SK-N-SH (cell line): ENCODE measurements at regions not wholly inside any gene's neighbourhood (a gene's known extent, or its start where the extent isn't known, plus 50 kb on each side); places are given as distances from the start of the nearest gene placed in this dataset.

Source experiments
- CTCF ChIA-PET: fragments of 300-600, 350-600 bp; formaldehyde crosslinking; extraction: SDS; loops from one replicate; lab custom pipeline; 2021; lab: Yijun Ruan, JAX
- POLR2A ChIA-PET: fragments of 350-600 bp; sonication (Branson Sonifier 250); formaldehyde crosslinking; extraction: SDS; loops from one replicate; lab custom pipeline; 2020; ENCODE audit warnings: antibody characterized with exemption, inconsistent platforms; lab: Yijun Ruan, JAX
- DNase-seq: peaks from one replicate; pipeline ENCODE4 v3.0.0; 2012
- H2AFZ ChIP-seq: fragments of 200-600 bp; sonication (generic); 2 replicates; pipeline ENCODE4 v1.8.1; 2016; ENCODE audit warnings: antibody characterized with exemption, mild to moderate bottlenecking, low read depth
- H3F3A ChIP-seq: fragments of 200-600 bp; sonication (generic); replicated peaks from 2 replicates; pipeline ENCODE3; 2016; ENCODE audit warnings: antibody characterized with exemption, mild to moderate bottlenecking; ENCODE audit not compliant: insufficient read depth
- H3K27ac ChIP-seq, 2 experiments: fragments of 200-500 bp in 1 of 2; fragments of 200-600 bp in 1 of 2; sonication (Bioruptor generic) in 1 of 2; sonication (generic), shearing (Covaris generic) in 1 of 2; 2 replicates each; pipeline versions ENCODE4 v1.5.1 to v1.6.1; 2014 to 2016; ENCODE audit warnings: low read depth in 2 of 2, inconsistent platforms in 1 of 2, low read length in 1 of 2, mild to moderate bottlenecking in 1 of 2, mixed read lengths in 1 of 2
- H3K27me3 ChIP-seq: fragments of 200-600 bp; sonication (generic), shearing (Covaris generic); 2 replicates; pipeline ENCODE4 v1.6.1; 2016; ENCODE audit warnings: mixed run types; ENCODE audit not compliant: insufficient read depth
- H3K36me3 ChIP-seq, 2 experiments: fragments of 200-500 bp in 1 of 2; fragments of 200-600 bp in 1 of 2; sonication (Bioruptor generic) in 1 of 2; sonication (generic) in 1 of 2; replicated peaks in 1 of 2; 2 replicates each; pipeline versions ENCODE3 to v1.5.1; 2014 to 2016; ENCODE audit warnings: low read length in 1 of 2, mild to moderate bottlenecking in 1 of 2; ENCODE audit not compliant: insufficient read depth in 2 of 2, control insufficient read depth in 1 of 2
- H3K4me1 ChIP-seq, 2 experiments: fragments of 200-500 bp in 1 of 2; fragments of 200-600 bp in 1 of 2; sonication (Bioruptor generic) in 1 of 2; sonication (generic), shearing (Covaris generic) in 1 of 2; 2 replicates each; pipeline versions ENCODE4 v1.5.1 to v1.6.1; 2014 to 2016; ENCODE audit warnings: low read depth in 1 of 2, low read length in 1 of 2, mixed run types in 1 of 2; ENCODE audit not compliant: insufficient read depth in 2 of 2, control insufficient read depth in 1 of 2
- H3K4me2 ChIP-seq: fragments of 200-600 bp; sonication (generic), shearing (Covaris generic); 2 replicates; pipeline ENCODE4 v1.6.1; 2017; ENCODE audit warnings: mixed run types
- H3K4me3 ChIP-seq, 2 experiments: fragments of 200-500 bp in 1 of 2; fragments of 200-600 bp in 1 of 2; sonication (Bioruptor generic) in 1 of 2; sonication (generic), shearing (Covaris generic) in 1 of 2; 2 replicates each; pipeline versions ENCODE4 v1.5.1 to v1.8.1; 2014 to 2016; ENCODE audit warnings: low read depth in 2 of 2, inconsistent platforms in 1 of 2, low read length in 1 of 2, mild to moderate bottlenecking in 1 of 2, mixed read lengths in 1 of 2, moderate library complexity in 1 of 2
- H3K79me2 ChIP-seq: fragments of 200-600 bp; sonication (generic); 2 replicates; pipeline ENCODE4 v1.8.1; 2017; ENCODE audit warnings: mild to moderate bottlenecking; ENCODE audit not compliant: insufficient read depth
- H3K9ac ChIP-seq: fragments of 200-600 bp; sonication (generic); 2 replicates; pipeline ENCODE4 v1.6.1; 2017; ENCODE audit warnings: mixed run types
- H3K9me2 ChIP-seq: fragments of 200-600 bp; sonication (generic); 2 replicates; pipeline ENCODE4 v1.6.1; 2017; ENCODE audit warnings: mixed run types
- H3K9me3 ChIP-seq: fragments of 200-600 bp; sonication (generic); 2 replicates; pipeline ENCODE4 v1.6.1; 2017; ENCODE audit warnings: mixed run types, mild to moderate bottlenecking, moderate library complexity
- H4K20me1 ChIP-seq: fragments of 200-600 bp; sonication (generic); 2 replicates; pipeline ENCODE4 v1.6.1; 2017; ENCODE audit warnings: mild to moderate bottlenecking, mixed run types; ENCODE audit not compliant: insufficient read depth
- CHD2 ChIP-seq: fragments of 150-350 bp; IDR thresholded peaks from 2 replicates; pipeline ENCODE4 v1.6.1; 2018; ENCODE audit warnings: low read length; ENCODE audit not compliant: partially characterized antibody
- CTCF ChIP-seq: fragments of 200-600 bp; sonication (generic); IDR thresholded peaks from 2 replicates; pipeline ENCODE4 v1.6.1; 2017; ENCODE audit warnings: antibody characterized with exemption, mild to moderate bottlenecking, moderate library complexity
- FOSL2 ChIP-seq: IDR thresholded peaks from 2 replicates; pipeline ENCODE4 v1.4.0; 2012; ENCODE audit warnings: low read depth, mild to moderate bottlenecking, moderate library complexity, borderline replicate concordance
- FOXJ3 ChIP-seq: sonication (generic); formaldehyde crosslinking; IDR thresholded peaks from 2 replicates; pipeline ENCODE4 v1.5.1; 2020; ENCODE audit warnings: mild to moderate bottlenecking, missing genetic modification reagents
- FOXM1 ChIP-seq: IDR thresholded peaks from 2 replicates; pipeline ENCODE4 v1.4.0; 2012; ENCODE audit warnings: low read depth, mild to moderate bottlenecking
- GATA2 ChIP-seq: sonication (generic); formaldehyde crosslinking; IDR thresholded peaks from 2 replicates; pipeline ENCODE4 v1.5.0; 2020; ENCODE audit warnings: mild to moderate bottlenecking, missing genetic modification reagents
- IRF3 ChIP-seq: fragments of 150-350 bp; IDR thresholded peaks from 2 replicates; pipeline ENCODE4 v1.6.1; 2016; ENCODE audit warnings: mild to moderate bottlenecking, low read depth, low read length
- JUND ChIP-seq: IDR thresholded peaks from 2 replicates; pipeline ENCODE4 v1.4.0; 2012
- MEF2A ChIP-seq: IDR thresholded peaks from 2 replicates; pipeline ENCODE4 v1.4.0; 2012; ENCODE audit warnings: low read depth, borderline replicate concordance
- MXI1 ChIP-seq: IDR thresholded peaks from 2 replicates; pipeline ENCODE4 v1.6.1; 2012; ENCODE audit warnings: mild to moderate bottlenecking, low read depth, low read length, improper control_type of control experiment
- NFIC ChIP-seq: IDR thresholded peaks from 2 replicates; pipeline ENCODE4 v1.4.0; 2012; ENCODE audit warnings: borderline replicate concordance
- NRF1 ChIP-seq: IDR thresholded peaks from 2 replicates; pipeline ENCODE4 v1.6.1; 2012; ENCODE audit warnings: low read depth, mild to moderate bottlenecking, low read length
- PBX3 ChIP-seq: IDR thresholded peaks from 2 replicates; pipeline ENCODE4; 2012
- POLR2AphosphoS5 ChIP-seq: IDR thresholded peaks from 2 replicates; pipeline ENCODE4 v1.6.1; 2012; ENCODE audit warnings: low read depth, low read length
- RFX5 ChIP-seq: IDR thresholded peaks from 2 replicates; pipeline ENCODE4 v1.6.1; 2012; ENCODE audit warnings: mild to moderate bottlenecking, improper control_type of control experiment, low read length
- RXRA ChIP-seq: IDR thresholded peaks from 2 replicates; pipeline ENCODE4 v1.4.0; 2012; ENCODE audit warnings: low read depth, mild to moderate bottlenecking, borderline replicate concordance
- SMC3 ChIP-seq: IDR thresholded peaks from 2 replicates; pipeline ENCODE4 v1.6.1; 2012; ENCODE audit warnings: low read depth, low read length, improper control_type of control experiment
- TAF1 ChIP-seq: IDR thresholded peaks from 2 replicates; pipeline ENCODE4 v1.6.1; 2012; ENCODE audit warnings: low read depth, mild to moderate bottlenecking, low read length, moderate library complexity, borderline replicate concordance
- TCF12 ChIP-seq: IDR thresholded peaks from 2 replicates; pipeline ENCODE4 v1.4.0; 2012
- TEAD4 ChIP-seq: IDR thresholded peaks from 2 replicates; pipeline ENCODE4 v1.4.0; 2012; ENCODE audit warnings: mild to moderate bottlenecking, borderline replicate concordance; ENCODE audit not compliant: insufficient read depth
- WGBS: methylation state at CpG from one replicate; pipeline ENCODE4 v1.1.6; 2017; ENCODE audit warnings: low lambda C conversion rate; 5-methylcytosine and 5-hydroxymethylcytosine counted together

GRCh38 chr2:143953451-143954030 lies 566.4 kb downstream of the ZEB2 start:
- H3K4me2 ChIP-seq = 0 out of 2 replicates have a peak overlapping the region, but pooled peaks have one; percentile 5
- 91% methylated on average over 2 of the region's 2 CpGs for WGBS

More at GRCh38 chr2:143953451-143954030, 566.4 kb downstream of the ZEB2 start:
- Histone ChIP-seq H3K79me2 (no peaks in the 10 kb centered on the region), H3K27ac (peak overlapping the region in 1 of 2 experiments; percentile 64; a peak in 2 of 4 replicates), H3K9me2 (no peaks in the 10 kb centered on the region), H3K27me3 (no peaks in the 10 kb centered on the region), H3K36me3 (no peaks in the 10 kb centered on the region), H2AFZ (no peak overlapping the region), H3K4me3 (no peak overlapping the region), H3K9me3 (no peaks in the 10 kb centered on the region), H3K9ac (no peak overlapping the region), H3F3A (peaks cover 11% of the 10 kb centered on the region), H4K20me1 (no peaks in the 10 kb centered on the region), H3K4me1 (peaks cover 11 to 50% of the 10 kb centered on the region in 2 experiments)
- ChIA-PET POLR2A (no interaction called here), CTCF (interaction anchor here (1.1 to 1.5 kb wide), 3 partner anchors 12 to 125 kb away, joined by 3 to 4 read pairs (median 3); no protein-coding TSS in a partner anchor)
- DNase-seq = no peak
- TF ChIP-seq TAF1 = no peak
- TF ChIP-seq NFIC = no peak
- TF ChIP-seq MEF2A = no peak
- no peak for TF ChIP-seq IRF3
- TF ChIP-seq MXI1 = no peak
- TF ChIP-seq CHD2 = no peak
- TF ChIP-seq SMC3 = no peak
- no peak for TF ChIP-seq FOXJ3 (CRISPR knock-in tag)
- TF ChIP-seq RXRA = no peak
- no peak for TF ChIP-seq POLR2AphosphoS5
- TF ChIP-seq NRF1 = no peak
- no peak for TF ChIP-seq FOSL2
- no peak for TF ChIP-seq FOXM1
- no peak for TF ChIP-seq GATA2 (CRISPR knock-in tag)
- TF ChIP-seq CTCF = no peak
- TF ChIP-seq PBX3 = no peak
- no peak for TF ChIP-seq TCF12
- no peak for TF ChIP-seq JUND
- no peak for TF ChIP-seq TEAD4
- TF ChIP-seq RFX5 = no peak
